ENCODE measurements at regions not wholly inside any gene's neighbourhood (a gene's known extent, or its start where the extent isn't known, plus 50 kb on each side); places are given as distances from the start of the nearest gene placed in this dataset.

GRCh38 chr16:86921289-86921688 is 342.9 kb downstream of the FOXL1 start:
- no peak for DNase-seq

GRCh38 chr16:86922311-86922710 is 344.0 kb downstream of the FOXL1 start:
- no peak for DNase-seq

- no peak for DNase-seq
Measured at GRCh38 chr16:86923656-86924055, 345.3 kb downstream of the FOXL1 start.

GRCh38 chr16:86924537-86924936 is 346.2 kb downstream of the FOXL1 start:
- DNase-seq: no peak

GRCh38 chr16:86925067-86925791 is 346.9 kb downstream of the FOXL1 start:
- DNase-seq: no peak

GRCh38 chr16:86926181-86927094 is 348.1 kb downstream of the FOXL1 start:
- no peak for DNase-seq

- DNase-seq: no peak
Measured at GRCh38 chr16:86927699-86928098, 349.4 kb downstream of the FOXL1 start.

- DNase-seq: no peak
Measured at GRCh38 chr16:86928523-86929011, 350.2 kb downstream of the FOXL1 start.

- no peak for DNase-seq
Measured at GRCh38 chr16:86929057-86929871, 350.9 kb downstream of the FOXL1 start.

GRCh38 chr16:86930001-86930400 is 351.7 kb downstream of the FOXL1 start:
- no peak for DNase-seq

- no peak for DNase-seq
Measured at GRCh38 chr16:86930663-86931373, 352.5 kb downstream of the FOXL1 start.

- no peak for DNase-seq
Measured at GRCh38 chr16:86931410-86931941, 353.1 kb downstream of the FOXL1 start.

GRCh38 chr16:86932130-86932982 is 354.0 kb downstream of the FOXL1 start:
- DNase-seq: no peak

- no peak for DNase-seq
Measured at GRCh38 chr16:86934581-86935375, 356.4 kb downstream of the FOXL1 start.

GRCh38 chr16:86939609-86940008 is 361.3 kb downstream of the FOXL1 start:
- DNase-seq: no peak

- DNase-seq: no peak
Measured at GRCh38 chr16:86941731-86942130, 363.4 kb downstream of the FOXL1 start.

- DNase-seq: no peak
Measured at GRCh38 chr16:86942151-86943051, 364.1 kb downstream of the FOXL1 start.

- DNase-seq: no peak
Measured at GRCh38 chr16:86945166-86945900, 367.0 kb downstream of the FOXL1 start.
